HG02981 (cell line): ENCODE measurements at regions not wholly inside any gene's neighbourhood (a gene's known extent, or its start where the extent isn't known, plus 50 kb on each side); places are given as distances from the start of the nearest gene placed in this dataset.
"Not testable (repeated sequence)": the region's sequence is repeated elsewhere in the genome, so short reads cannot be mapped to it uniquely, and the experiment has no call there.

Experiments used
- ATAC-seq: cut with Tn5 transposase; IDR thresholded peaks from one replicate; pipeline ENCODE4 v1.9.1; 2021; ENCODE audit warnings: mild to moderate bottlenecking, moderate library complexity; ENCODE audit not compliant: unreplicated experiment

GRCh38 chr3:23701716-23702597 is 103.8 kb upstream of the UBE2E1 start:
- ATAC-seq, result no peak

DNA sequence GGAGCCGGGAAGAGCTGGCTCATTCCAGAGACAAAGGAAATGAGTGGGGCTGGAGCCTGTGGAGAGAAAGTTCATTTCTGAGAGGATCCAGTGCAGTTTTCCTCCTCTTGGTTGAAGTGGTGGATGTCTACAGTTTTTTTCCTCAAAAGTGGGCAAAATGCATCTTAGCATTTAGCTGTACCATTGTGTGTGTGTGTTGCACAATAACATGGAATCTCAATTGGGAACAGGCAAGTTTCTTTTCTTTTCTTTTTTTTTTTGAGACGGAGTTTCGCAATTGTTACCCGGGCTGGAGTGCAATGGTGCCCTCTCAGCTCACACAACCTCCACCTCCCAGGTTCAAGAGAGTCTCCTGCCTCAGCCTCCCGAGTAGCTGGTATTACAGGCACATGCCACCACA is 101.5 kb upstream of the UBE2E1 start:
- no peak for ATAC-seq

GRCh38 chr3:23706111-23706510 is 99.6 kb upstream of the UBE2E1 start:
- no peak for ATAC-seq

DNA sequence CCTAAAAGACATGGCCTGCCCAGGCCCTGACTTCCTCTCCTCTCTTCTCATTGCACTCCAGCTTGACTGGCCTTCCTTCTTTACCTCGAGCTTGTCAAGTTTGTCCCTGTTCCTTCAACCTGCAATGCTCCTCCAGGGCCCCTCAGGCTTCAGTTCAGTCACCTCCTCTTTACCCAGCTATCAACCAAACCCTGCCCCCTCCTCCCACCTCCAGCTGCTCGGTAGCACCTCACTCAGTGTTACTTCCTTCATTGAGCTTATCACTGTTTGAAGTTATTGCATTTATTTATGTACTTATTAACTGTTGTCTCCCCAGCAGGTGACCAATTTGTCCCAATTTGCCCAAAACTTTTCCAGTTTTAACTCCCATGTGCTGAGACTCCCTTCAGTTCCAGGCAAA is 95.8 kb upstream of the UBE2E1 start:
- no peak for ATAC-seq

GRCh38 chr3:23710555-23710954 is 95.2 kb upstream of the UBE2E1 start:
- no peak for ATAC-seq

DNA sequence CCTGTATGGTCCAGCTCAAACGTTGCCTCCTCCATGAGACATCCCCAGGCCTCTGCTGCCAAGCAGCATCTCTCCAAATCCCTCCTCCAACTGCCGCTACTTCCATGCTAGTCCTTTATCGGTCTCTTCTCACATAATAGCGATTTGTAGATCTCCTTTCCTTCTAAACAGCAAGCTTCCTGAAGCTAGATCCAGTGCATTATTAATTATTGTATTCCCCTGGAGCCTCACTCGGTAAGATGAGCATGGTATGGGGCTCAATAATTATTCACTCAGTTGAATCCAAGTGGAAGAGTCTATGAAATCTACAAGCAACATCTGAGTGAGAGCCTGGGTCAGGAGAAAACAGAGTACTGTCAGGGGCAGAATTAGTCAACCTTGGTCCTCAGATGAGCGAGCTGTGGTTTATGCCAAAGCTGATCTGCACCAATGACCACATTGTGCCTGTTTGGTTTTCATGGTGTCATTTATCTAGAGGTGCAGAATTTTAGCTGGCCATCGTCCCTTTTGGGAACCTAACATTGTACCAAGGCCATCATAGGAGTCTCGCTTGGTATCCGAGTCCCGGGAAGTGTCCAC is 93.8 kb upstream of the UBE2E1 start:
- ATAC-seq, result peak; percentile 90

DNA sequence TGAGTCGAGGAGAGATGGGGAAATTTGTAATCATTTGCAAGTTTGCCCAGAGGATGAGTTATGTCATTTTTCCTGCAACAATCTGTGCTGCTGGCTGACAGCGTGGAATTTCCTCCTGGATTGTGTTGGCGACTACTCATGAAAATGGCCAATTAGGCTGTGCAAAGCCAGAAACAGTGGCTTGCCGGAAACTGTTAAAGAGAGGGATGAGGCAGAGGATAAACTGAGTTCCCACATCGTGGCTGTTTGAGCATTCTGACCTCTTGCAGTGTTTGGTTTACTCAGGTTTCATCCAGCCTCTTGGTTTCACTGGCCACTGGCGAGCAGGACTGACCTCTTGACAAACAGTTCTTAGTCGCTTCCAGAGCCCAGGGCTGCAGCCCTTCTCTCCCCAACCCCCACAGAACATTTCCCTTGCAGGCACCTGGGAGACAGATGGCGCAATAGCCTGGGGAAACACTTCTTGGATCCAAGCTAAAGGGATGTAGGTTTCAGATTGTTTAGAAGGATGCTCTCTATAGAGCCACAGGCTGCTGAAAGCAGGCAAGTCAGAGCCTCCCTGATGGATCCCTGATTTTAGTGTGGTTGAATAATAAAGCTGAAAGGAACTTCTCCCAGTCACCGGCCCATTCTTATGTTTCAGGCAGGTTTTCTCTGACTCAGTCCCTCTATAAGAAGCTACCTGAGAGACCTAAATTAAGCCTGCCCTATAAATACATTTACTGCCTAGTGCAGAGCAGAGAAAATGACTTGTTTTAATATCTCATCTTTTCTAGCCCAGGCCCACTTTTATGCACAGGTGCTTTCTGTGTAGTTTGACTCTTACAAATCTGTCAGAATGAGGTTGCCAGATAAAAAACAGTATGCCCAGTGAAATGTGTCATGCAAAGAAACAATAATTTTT is 92.8 kb upstream of the UBE2E1 start:
- no peak for ATAC-seq

- ATAC-seq, result no peak
Observed at GRCh38 chr3:23713641-23714040, 92.1 kb upstream of the UBE2E1 start.

DNA sequence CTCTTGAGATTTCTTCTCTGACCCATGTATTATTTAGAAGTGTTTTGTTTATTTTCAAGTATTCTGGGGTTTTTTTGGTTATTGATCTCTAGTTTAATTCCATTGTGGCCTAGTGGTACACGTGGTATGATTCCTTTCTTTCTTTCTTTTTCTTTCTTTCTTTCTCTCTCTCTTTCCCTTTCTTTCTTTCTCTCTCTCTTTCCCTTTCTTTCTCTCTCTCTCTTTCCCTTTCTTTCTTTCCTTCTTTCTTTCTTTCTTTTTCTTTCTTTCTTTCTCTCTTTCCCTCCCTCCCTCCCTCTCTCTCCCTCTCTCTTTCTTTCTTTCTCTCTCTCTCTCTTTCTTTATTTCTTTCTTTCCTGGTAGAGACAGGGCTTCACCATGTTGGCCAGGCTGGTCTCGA is 85.7 kb upstream of the UBE2E1 start:
- no peak for ATAC-seq

- ATAC-seq, result no peak
Observed at GRCh38 chr3:23720885-23721284, 84.9 kb upstream of the UBE2E1 start.

GRCh38 chr3:23723141-23723540 is 82.6 kb upstream of the UBE2E1 start:
- no peak for ATAC-seq

DNA sequence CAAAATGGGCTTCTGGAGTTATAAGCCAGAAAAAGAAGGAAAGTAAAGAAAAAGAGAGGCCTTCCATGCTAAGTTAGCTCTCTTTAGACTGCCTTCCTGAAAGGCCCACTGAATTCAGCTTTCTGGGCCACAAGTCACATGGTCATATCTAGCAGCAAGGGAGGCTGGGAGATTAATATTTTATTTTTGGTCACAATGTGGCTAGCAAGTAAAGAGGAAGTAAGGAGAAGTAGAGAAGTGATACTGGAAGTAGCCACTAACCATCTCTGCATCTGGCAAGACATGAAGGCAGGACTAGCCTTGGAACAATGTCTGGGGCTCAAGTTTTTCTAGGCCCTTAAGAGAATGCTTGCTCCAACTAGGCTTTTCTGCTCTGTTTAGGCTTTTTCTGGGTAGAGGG is 81.8 kb upstream of the UBE2E1 start:
- ATAC-seq, result peak; percentile 53

GRCh38 chr3:23726811-23727548 is 78.8 kb upstream of the UBE2E1 start:
- peak; percentile 78 for ATAC-seq

DNA sequence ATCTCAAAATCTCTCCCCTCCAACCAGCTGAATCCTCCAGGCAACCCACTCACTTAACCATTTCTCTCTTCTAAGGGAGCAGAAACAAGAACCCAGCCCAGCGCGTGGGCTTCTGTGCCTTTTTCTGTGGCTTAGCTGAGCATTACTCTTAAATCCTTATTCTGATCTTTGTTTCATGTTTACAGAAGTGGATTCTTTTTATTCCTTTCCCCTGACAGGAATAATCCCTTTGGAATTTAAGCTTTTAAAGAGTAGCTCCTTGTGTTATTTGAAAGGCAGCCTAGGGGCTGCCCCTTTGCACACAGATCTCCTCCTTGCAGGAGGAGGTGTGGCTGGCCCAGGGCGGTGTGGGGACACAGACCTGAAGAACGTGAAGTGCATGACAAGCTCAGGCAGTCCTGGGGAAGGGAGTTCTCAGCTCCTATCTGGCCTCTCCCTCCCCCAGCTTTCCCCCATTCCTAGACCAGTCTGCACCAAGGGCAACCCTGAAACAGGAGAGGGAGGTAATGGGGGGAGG is 77.1 kb upstream of the UBE2E1 start:
- ATAC-seq, result no peak

- ATAC-seq, result not testable (repeated sequence)
Observed at GRCh38 chr3:23729362-23729761, 76.4 kb upstream of the UBE2E1 start.

DNA sequence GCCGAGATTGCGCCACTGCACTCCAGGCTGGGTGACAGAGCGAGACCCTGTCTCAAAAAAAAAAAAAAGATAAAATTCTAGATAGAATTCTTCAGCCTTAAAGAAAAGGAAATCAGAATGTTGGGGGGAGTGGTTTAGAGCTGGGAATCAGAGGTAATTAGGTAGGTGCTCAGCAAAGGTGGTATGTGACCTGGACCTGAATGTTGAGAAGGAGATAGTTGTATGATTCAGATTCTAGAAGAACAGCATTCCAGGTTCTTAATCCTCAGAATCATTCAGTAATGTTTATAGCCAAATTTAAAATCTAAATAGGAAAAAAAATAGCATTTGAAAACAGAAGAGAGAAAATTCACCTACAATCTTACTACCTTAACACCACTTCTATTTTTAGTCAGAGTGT is 71.3 kb upstream of the UBE2E1 start:
- ATAC-seq, result no peak

DNA sequence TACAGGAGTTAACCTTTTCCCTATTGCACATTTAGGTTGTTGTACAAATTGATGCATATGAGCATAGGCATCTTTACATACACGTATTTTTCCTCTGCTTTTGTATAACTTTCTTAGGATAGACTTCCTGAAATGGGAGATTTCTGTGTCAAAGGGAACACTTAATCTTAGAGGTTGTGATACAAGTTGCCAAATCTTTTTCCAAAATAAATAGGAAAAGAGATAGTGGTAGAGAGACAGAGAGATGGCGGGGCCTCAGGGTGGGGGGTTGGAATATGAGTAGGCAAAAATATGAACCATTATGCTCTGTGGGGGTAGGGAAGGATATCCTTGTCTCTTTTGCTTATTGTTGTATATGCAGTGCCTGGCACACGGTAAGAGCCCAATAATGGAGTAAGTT is 70.7 kb upstream of the UBE2E1 start:
- ATAC-seq, result no peak

- no peak for ATAC-seq
Observed at GRCh38 chr3:23735535-23736326, 70.0 kb upstream of the UBE2E1 start.

DNA sequence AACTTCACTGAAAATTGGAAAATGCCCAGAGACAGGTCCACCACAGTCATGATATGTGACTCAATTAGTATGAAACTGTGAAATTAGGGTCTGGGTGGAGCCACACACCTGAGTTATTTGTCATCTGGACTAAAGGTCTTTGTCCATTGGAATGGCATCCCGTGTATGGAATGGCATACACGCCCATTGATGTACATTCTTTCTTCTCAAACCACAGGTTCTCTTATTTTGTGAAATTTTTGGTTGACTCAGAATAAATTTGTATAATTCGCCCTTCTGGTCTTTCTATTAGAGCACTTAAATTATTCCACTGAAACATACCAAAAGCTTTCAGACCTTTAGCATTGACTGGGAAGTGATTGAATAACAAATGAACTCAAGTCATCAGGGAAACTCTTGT is 66.8 kb upstream of the UBE2E1 start:
- no peak for ATAC-seq

DNA sequence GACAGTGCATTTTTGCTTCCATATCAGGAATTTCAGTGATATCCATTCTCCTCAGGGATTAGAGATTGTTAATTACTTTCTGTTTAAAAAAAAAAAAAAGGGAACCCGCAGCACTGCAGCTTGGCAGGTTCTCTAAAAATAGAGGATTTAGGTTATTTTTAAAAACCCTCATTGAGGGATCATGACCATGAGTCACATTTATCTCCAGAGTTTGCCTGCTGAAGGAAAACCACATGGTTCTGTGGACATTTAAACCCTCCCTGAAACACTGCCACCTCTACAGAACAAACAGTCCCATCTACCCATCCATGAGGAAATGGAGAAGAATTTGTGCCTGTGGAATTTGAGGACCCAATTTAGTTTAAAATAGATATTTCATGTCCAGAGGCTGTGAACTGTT is 66.2 kb upstream of the UBE2E1 start:
- no peak for ATAC-seq
